H9 (cell line): ENCODE measurements at regions not wholly inside any gene's neighbourhood (a gene's known extent, or its start where the extent isn't known, plus 50 kb on each side); places are given as distances from the start of the nearest gene placed in this dataset.

Experiments
- DNase-seq: peaks from one replicate; pipeline ENCODE4 v3.0.0-alpha.2; 2017
- H2AFZ ChIP-seq: one replicate; pipeline ENCODE4 v1.6.1; 2013; ENCODE audit warnings: mild to moderate bottlenecking, low read length, control low read depth, moderate library complexity
- H2AK5ac ChIP-seq: 2 replicates; pipeline ENCODE4 v1.6.1; 2013; ENCODE audit warnings: low read length, control low read depth, mixed read lengths; ENCODE audit not compliant: insufficient read length
- H2BK120ac ChIP-seq: one replicate; pipeline ENCODE4 v1.6.1; 2013; ENCODE audit warnings: low read depth, mild to moderate bottlenecking, low read length, control low read depth, inconsistent platforms; ENCODE audit not compliant: poor library complexity, severe bottlenecking
- H2BK12ac ChIP-seq: 2 replicates; pipeline ENCODE4 v1.6.1; 2013; ENCODE audit warnings: low read length, control low read depth, mixed read lengths, low read depth; ENCODE audit not compliant: insufficient read length
- H2BK15ac ChIP-seq: 2 replicates; pipeline ENCODE4 v1.6.1; 2013; ENCODE audit warnings: low read depth, low read length, control low read depth
- H2BK20ac ChIP-seq: one replicate; pipeline ENCODE4 v1.6.1; 2013; ENCODE audit warnings: low read depth, mild to moderate bottlenecking, low read length, control low read depth, inconsistent platforms; ENCODE audit not compliant: poor library complexity, severe bottlenecking
- H2BK5ac ChIP-seq: 2 replicates; pipeline ENCODE4 v1.6.1; 2013; ENCODE audit warnings: low read length, control low read depth, mixed read lengths; ENCODE audit not compliant: insufficient read length
- H3K14ac ChIP-seq: 2 replicates; pipeline ENCODE4 v1.6.1; 2013; ENCODE audit warnings: low read length, control low read depth; ENCODE audit not compliant: insufficient read depth
- H3K18ac ChIP-seq: 2 replicates; pipeline ENCODE4 v1.6.1; 2013; ENCODE audit warnings: low read depth, mild to moderate bottlenecking, mixed read lengths, low read length, control low read depth; ENCODE audit not compliant: insufficient read length
- H3K23ac ChIP-seq: 2 replicates; pipeline ENCODE4 v1.6.1; 2013; ENCODE audit warnings: low read length, control low read depth, mixed read lengths, low read depth; ENCODE audit not compliant: insufficient read length
- H3K23me2 ChIP-seq: 2 replicates; pipeline ENCODE4 v1.6.1; 2013; ENCODE audit warnings: low read depth, mild to moderate bottlenecking, mixed read lengths, low read length, control low read depth; ENCODE audit not compliant: insufficient read length, poor library complexity, severe bottlenecking
- H3K27ac ChIP-seq: 2 replicates; pipeline ENCODE4 v1.5.1; 2013; ENCODE audit warnings: low read length, control low read depth, mixed read lengths, low read depth; ENCODE audit not compliant: insufficient read length
- H3K27me3 ChIP-seq: 2 replicates; pipeline ENCODE4 v1.6.1; 2013; ENCODE audit warnings: low read length, control low read depth, inconsistent platforms; ENCODE audit not compliant: insufficient read depth
- H3K4ac ChIP-seq: 2 replicates; pipeline ENCODE4 v1.6.1; 2013; ENCODE audit warnings: low read depth, mild to moderate bottlenecking, control low read depth, inconsistent platforms, low read length, moderate library complexity
- H3K4me1 ChIP-seq: 2 replicates; pipeline ENCODE4 v1.6.1; 2013; ENCODE audit warnings: low read length, control low read depth, inconsistent platforms; ENCODE audit not compliant: insufficient read depth
- H3K4me2 ChIP-seq: 2 replicates; pipeline ENCODE4 v1.6.1; 2013; ENCODE audit warnings: low read length, control low read depth, mixed read lengths; ENCODE audit not compliant: insufficient read length, insufficient read depth
- H3K56ac ChIP-seq: 2 replicates; pipeline ENCODE4 v1.6.1; 2013; ENCODE audit warnings: low read depth, mild to moderate bottlenecking, mixed read lengths, low read length, control low read depth; ENCODE audit not compliant: insufficient read length
- H3K79me1 ChIP-seq: 2 replicates; pipeline ENCODE4 v1.6.1; 2013; ENCODE audit warnings: low read depth, mild to moderate bottlenecking, moderate library complexity, low read length, control low read depth, inconsistent platforms; ENCODE audit not compliant: insufficient read depth, poor library complexity, severe bottlenecking
- H3K79me2 ChIP-seq: 2 replicates; pipeline ENCODE4 v1.6.1; 2013; ENCODE audit warnings: low read length, control low read depth, inconsistent platforms; ENCODE audit not compliant: insufficient read depth
- H3K9ac ChIP-seq: 2 replicates; pipeline ENCODE4 v1.6.1; 2013; ENCODE audit warnings: low read length, control low read depth, mixed read lengths; ENCODE audit not compliant: insufficient read length; ENCODE audit errors: extremely low read depth
- H3K9me3 ChIP-seq: one replicate; pipeline ENCODE4 v1.6.1; 2013; ENCODE audit warnings: low read depth, low read length, inconsistent platforms; ENCODE audit not compliant: control insufficient read depth
- H3T11ph ChIP-seq: one replicate; pipeline ENCODE4 v1.6.1; 2013; ENCODE audit warnings: mild to moderate bottlenecking, low read length, control low read depth, inconsistent platforms
- H4K20me1 ChIP-seq: one replicate; pipeline ENCODE4 v1.6.1; 2013; ENCODE audit not compliant: control insufficient read depth, insufficient read length, insufficient read depth
- H4K5ac ChIP-seq: 2 replicates; pipeline ENCODE4 v1.6.1; 2013; ENCODE audit warnings: low read depth, mild to moderate bottlenecking, mixed read lengths, low read length, control low read depth; ENCODE audit not compliant: insufficient read length
- H4K8ac ChIP-seq: replicated peaks from 2 replicates; pipeline ENCODE4 v1.6.1; 2013; ENCODE audit warnings: low read length, control low read depth, mixed read lengths, low read depth; ENCODE audit not compliant: insufficient read length
- H4K91ac ChIP-seq: 2 replicates; pipeline ENCODE4 v1.6.1; 2013; ENCODE audit warnings: low read depth, mild to moderate bottlenecking, moderate library complexity, mixed read lengths, low read length, control low read depth; ENCODE audit not compliant: insufficient read length
- H3K27ac Mint-ChIP-seq, 3 experiments: 2 replicates in 2 of 3; 3 replicates in 1 of 3; pipeline ENCODE4 v1.8.0; 2020 to 2021; ENCODE audit warnings: mixed read lengths in 3 of 3, mild to moderate bottlenecking in 1 of 3, moderate library complexity in 1 of 3
- H3K27me3 Mint-ChIP-seq: 2 replicates; pipeline ENCODE4 v1.8.0; 2021; ENCODE audit warnings: low read depth, mild to moderate bottlenecking, moderate library complexity, mixed read lengths
- H3K36me3 Mint-ChIP-seq, 3 experiments: 2 replicates in 2 of 3; 3 replicates in 1 of 3; pipeline ENCODE4 v1.8.0; 2020 to 2021; ENCODE audit warnings: low read depth in 3 of 3, mixed read lengths in 3 of 3; ENCODE audit not compliant: insufficient read depth in 1 of 3
- H3K4me1 Mint-ChIP-seq, 2 experiments: 2 replicates each; pipeline ENCODE4 v1.8.0; 2020; ENCODE audit warnings: mixed read lengths in 2 of 2
- H3K4me3 Mint-ChIP-seq, 2 experiments: 2 replicates in 1 of 2; 3 replicates in 1 of 2; pipeline ENCODE4 v1.8.0; 2020 to 2021; ENCODE audit warnings: mild to moderate bottlenecking in 2 of 2, mixed read lengths in 2 of 2, moderate library complexity in 1 of 2
- H3K9me3 Mint-ChIP-seq, 2 experiments: 2 replicates in 1 of 2; 3 replicates in 1 of 2; pipeline ENCODE4 v1.8.0; 2020; ENCODE audit warnings: mild to moderate bottlenecking in 2 of 2, mixed read lengths in 2 of 2, moderate library complexity in 1 of 2
- WGBS: extraction: QIAGEN DNeasy Blood & Tissue Kit; methylation state at CpG from one replicate; pipeline ENCODE4 v1.1.7; 2013; ENCODE audit warnings: missing lambda C conversion rate, low lambda C conversion rate, mixed read lengths; ENCODE audit not compliant: insufficient read length; ENCODE audit errors: extremely low coverage; 5-methylcytosine and 5-hydroxymethylcytosine counted together
- TF ChIP-seq, protein P1 (sequence below): fragments of 200-600 bp; sonication (generic); conservative IDR thresholded peaks from 3 replicates; pipeline ENCODE4 v1.8.0; 2021; ENCODE audit warnings: antibody characterized with exemption, mild to moderate bottlenecking

DNA sequence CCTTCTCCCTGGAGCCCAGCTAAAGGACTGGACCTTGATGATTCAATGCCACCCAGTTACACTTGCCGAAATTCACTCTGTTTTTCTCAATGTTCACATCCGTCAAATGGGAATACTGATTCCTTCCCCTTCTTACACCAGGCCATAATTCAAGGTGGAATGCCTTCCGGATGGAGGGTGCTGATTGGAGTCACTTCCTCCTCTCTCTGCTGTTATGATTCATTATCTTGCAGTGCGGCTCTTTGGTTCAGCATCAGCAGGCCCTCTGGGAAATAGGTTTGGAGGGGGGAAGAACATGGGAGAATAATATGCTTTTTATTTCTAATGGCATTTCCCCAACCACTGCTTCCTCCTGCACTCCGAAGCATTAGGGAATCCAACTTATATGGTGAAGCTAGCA lies 390.6 kb upstream of the TBX3 start:
- no peak overlapping the region for H3K4ac ChIP-seq
- H4K8ac ChIP-seq = no peak overlapping the region
- H2BK15ac ChIP-seq = no peak overlapping the region
- Mint-ChIP-seq H3K4me3 (no peak overlapping the region), H3K36me3 (no peaks in the 10 kb centered on the region; a peak in 1 of 7 replicates), H3K27ac (no peak overlapping the region), H3K27me3 (no peaks in the 10 kb centered on the region), H3K9me3 (no peaks in the 10 kb centered on the region; a peak in 1 of 5 replicates), H3K4me1 (peaks cover 11 to 14% of the 10 kb centered on the region in 2 experiments)
- no peaks in the 10 kb centered on the region for H3K79me2 ChIP-seq
- no peak overlapping the region for H2BK20ac ChIP-seq
- peaks cover 5% of the 10 kb centered on the region; the same call in 1 of the 2 replicates for H3K4me1 ChIP-seq
- no peak overlapping the region for H3K27ac ChIP-seq
- H3K14ac ChIP-seq = no peak overlapping the region
- H2BK12ac ChIP-seq = no peak overlapping the region
- H3K56ac ChIP-seq = no peak overlapping the region
- no peak overlapping the region for H2BK5ac ChIP-seq
- no peak overlapping the region for H3K9ac ChIP-seq
- H3K9me3 ChIP-seq = no peaks in the 10 kb centered on the region
- H2BK120ac ChIP-seq = no peak overlapping the region
- no peak overlapping the region for H4K91ac ChIP-seq
- H4K5ac ChIP-seq = no peak overlapping the region
- no peaks in the 10 kb centered on the region for H3K27me3 ChIP-seq
- no peaks in the 10 kb centered on the region for H3K79me1 ChIP-seq
- no peak overlapping the region for H3T11ph ChIP-seq
- H3K23ac ChIP-seq = no peak overlapping the region
- no peaks in the 10 kb centered on the region for H3K23me2 ChIP-seq
- no peak overlapping the region for H3K18ac ChIP-seq
- H2AFZ ChIP-seq = no peak overlapping the region
- H4K20me1 ChIP-seq = no peaks in the 10 kb centered on the region
- WGBS = no CpG with 5 or more reads among the region's 5 CpGs
- no peak overlapping the region for H3K4me2 ChIP-seq
- DNase-seq = no peak
- TF ChIP-seq, protein P1, sequence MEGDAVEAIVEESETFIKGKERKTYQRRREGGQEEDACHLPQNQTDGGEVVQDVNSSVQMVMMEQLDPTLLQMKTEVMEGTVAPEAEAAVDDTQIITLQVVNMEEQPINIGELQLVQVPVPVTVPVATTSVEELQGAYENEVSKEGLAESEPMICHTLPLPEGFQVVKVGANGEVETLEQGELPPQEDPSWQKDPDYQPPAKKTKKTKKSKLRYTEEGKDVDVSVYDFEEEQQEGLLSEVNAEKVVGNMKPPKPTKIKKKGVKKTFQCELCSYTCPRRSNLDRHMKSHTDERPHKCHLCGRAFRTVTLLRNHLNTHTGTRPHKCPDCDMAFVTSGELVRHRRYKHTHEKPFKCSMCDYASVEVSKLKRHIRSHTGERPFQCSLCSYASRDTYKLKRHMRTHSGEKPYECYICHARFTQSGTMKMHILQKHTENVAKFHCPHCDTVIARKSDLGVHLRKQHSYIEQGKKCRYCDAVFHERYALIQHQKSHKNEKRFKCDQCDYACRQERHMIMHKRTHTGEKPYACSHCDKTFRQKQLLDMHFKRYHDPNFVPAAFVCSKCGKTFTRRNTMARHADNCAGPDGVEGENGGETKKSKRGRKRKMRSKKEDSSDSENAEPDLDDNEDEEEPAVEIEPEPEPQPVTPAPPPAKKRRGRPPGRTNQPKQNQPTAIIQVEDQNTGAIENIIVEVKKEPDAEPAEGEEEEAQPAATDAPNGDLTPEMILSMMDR = no peak
- no peak overlapping the region for H2AK5ac ChIP-seq
